HUDEP-2 (cell line): ENCODE measurements at regions not wholly inside any gene's neighbourhood (a gene's known extent, or its start where the extent isn't known, plus 50 kb on each side); places are given as distances from the start of the nearest gene placed in this dataset.
A peak's percentile ranks its signal among the peaks of the same experiment; 100 is the strongest.

Source experiments
- DNase-seq, 76 experiments: peaks; one replicate each; lab custom pipeline; 2025; ENCODE audit not compliant: unreplicated experiment in 76 of 76; lab: John Stamatoyannopoulos, UW

GRCh38 chr15:87209891-87210689 is 1046.4 kb downstream of the NTRK3 start:
- DNase-seq: no peak

- DNase-seq: no peak
Observed at GRCh38 chr15:87207990-87208580, 1048.5 kb downstream of the NTRK3 start.

GRCh38 chr15:87207251-87207650 is 1049.3 kb downstream of the NTRK3 start:
- DNase-seq: no peak

- DNase-seq: no peak
Observed at GRCh38 chr15:87201986-87202385, 1054.6 kb downstream of the NTRK3 start.

- DNase-seq: no peak
Observed at GRCh38 chr15:87200149-87200548, 1056.4 kb downstream of the NTRK3 start.

GRCh38 chr15:87197981-87198380 is 1058.6 kb downstream of the NTRK3 start:
- no peak for DNase-seq

GRCh38 chr15:87196498-87196897 is 1060.0 kb downstream of the NTRK3 start:
- DNase-seq: no peak

GRCh38 chr15:87193481-87193880 is 1063.1 kb downstream of the NTRK3 start:
- no peak for DNase-seq

GRCh38 chr15:87167706-87168105 is 1088.0 kb downstream of the AGBL1 start:
- DNase-seq: no peak

GRCh38 chr15:87167055-87167454 is 1087.4 kb downstream of the AGBL1 start:
- DNase-seq: peak in 12 of 76 experiments; percentile 2 to 76 (median 29)

- DNase-seq: no peak
Observed at GRCh38 chr15:87155771-87156170, 1076.1 kb downstream of the AGBL1 start.

GRCh38 chr15:87154761-87155160 is 1075.1 kb downstream of the AGBL1 start:
- DNase-seq: no peak

- no peak for DNase-seq
Observed at GRCh38 chr15:87151202-87151748, 1071.6 kb downstream of the AGBL1 start.

- no peak for DNase-seq
Observed at GRCh38 chr15:87145696-87146095, 1066.0 kb downstream of the AGBL1 start.

GRCh38 chr15:87144775-87145174 is 1065.1 kb downstream of the AGBL1 start:
- DNase-seq: no peak

GRCh38 chr15:87142096-87142495 is 1062.4 kb downstream of the AGBL1 start:
- no peak for DNase-seq

GRCh38 chr15:87135109-87135508 is 1055.4 kb downstream of the AGBL1 start:
- DNase-seq: no peak

GRCh38 chr15:87133704-87134103 is 1054.0 kb downstream of the AGBL1 start:
- DNase-seq: no peak

- DNase-seq: no peak
Observed at GRCh38 chr15:87131067-87131466, 1051.4 kb downstream of the AGBL1 start.

- no peak for DNase-seq
Observed at GRCh38 chr15:87129916-87130315, 1050.2 kb downstream of the AGBL1 start.

GRCh38 chr15:87123676-87124382 is 1044.2 kb downstream of the AGBL1 start:
- DNase-seq: no peak
